ENCODE measurements at regions not wholly inside any gene's neighbourhood (a gene's known extent, or its start where the extent isn't known, plus 50 kb on each side); places are given as distances from the start of the nearest gene placed in this dataset.

DNA sequence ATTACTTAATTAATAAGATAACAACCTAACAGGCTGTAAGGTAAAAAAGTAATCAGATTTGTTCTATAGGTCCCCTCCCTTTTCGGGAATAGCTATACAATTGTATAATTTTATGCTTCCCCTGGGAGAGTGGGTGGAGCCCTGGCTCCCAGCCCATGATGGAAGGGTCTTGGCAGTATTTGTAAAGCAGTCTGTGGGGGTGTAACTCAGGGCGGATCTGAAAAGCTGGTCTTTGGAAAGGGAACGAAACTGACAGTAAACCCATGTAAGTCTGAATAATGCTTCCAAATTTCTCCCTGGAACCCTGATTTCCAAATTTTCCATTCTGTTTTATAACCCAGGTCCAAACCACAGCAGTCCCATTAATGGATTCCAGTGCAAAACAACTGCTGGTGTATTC, 110.4 kb downstream of the DAD1 start:
- FAIRE-seq (no peak), DNase-seq (ENCODE audit: low spot score) (no peak)

DNA sequence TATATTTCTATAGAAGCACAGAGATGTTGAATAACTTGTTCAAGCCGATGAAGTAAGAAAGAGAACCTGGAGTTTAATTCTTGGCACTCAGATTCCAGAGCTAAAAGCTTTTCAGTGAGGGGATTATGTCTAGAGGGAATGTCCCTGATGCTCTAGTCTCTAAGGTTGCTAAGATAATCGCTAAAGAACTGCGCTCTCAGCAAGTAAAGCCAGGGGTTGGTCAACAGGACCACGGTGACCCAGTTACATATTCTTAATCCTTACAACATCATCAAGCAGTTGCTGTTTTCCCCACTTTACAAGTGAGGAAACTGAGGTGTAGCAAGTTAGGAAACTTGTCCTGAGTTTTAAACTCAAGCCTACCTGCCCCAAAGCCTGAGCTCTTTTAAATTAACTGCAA, 110.8 kb downstream of the DAD1 start:
- FAIRE-seq (no peak), DNase-seq (ENCODE audit: low spot score) (no peak)

- DNase-seq (ENCODE audit: low spot score) (no peak), FAIRE-seq (no peak)
Measured at GRCh38 chr14:22477569-22478194, 111.3 kb downstream of the DAD1 start.

DNA sequence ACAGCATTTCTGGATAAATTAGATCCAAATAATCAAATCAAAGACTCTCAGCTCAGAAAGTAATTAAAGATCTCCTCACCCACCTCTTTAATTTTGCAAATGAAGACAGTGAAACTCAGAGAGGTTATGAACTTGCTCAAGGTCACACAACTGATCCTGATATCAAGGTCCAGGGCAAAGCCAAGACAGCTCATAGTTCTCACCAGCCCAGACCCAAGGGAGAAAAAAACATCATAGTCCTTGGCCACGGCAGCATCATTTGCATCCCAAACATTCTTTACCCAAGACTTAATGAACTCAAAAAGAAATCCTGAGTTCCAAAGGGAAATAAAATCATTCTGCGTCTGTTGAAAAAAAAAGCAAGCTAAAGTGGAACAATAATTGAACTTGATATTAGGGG, 112.1 kb downstream of the DAD1 start:
- FAIRE-seq: no peak

DNA sequence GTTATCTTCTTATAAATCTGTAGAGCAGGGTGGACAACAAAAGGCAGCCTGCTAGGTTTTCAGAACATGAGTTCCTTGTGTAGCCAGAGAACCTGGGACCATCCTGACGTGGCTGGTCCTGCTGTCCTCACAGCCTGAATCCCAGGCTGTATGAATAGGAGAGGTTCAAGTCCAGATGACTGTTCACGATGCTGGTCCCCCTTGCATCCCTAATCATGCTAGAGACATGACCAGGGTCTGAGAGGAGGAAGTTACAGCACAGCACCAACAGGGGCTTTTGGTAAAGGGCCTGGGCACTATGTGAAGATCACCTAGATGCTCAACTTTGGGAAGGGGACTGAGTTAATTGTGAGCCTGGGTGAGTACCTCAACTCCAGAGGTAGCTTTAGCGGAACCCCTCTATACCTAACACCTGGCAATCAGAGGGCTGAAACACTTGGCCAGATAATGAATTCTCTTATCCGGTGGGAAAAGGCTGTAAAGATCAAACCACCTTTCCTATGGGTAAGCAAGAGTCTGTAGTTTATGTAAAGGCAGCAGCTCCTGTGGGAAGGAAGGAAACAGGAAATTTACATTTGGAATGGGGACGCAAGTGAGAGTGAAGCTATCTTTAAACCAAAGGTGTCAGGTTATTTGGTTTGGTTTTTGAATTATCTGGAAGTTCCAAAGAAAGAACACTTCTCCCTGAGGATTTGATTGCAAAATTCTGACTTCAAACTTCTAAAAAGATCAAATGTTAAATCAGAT, 112.8 kb downstream of the DAD1 start:
- FAIRE-seq (no peak), DNase-seq (ENCODE audit: low spot score) (no peak)

More for the DNA sequence above, 112.1 kb downstream of the DAD1 start:
- DNase-seq (ENCODE audit: low spot score): no peak

GRCh38 chr14:22475381-22475780, 113.6 kb downstream of the DAD1 start:
- no peak for DNase-seq (ENCODE audit: low spot score)
- FAIRE-seq: no peak

- FAIRE-seq (no peak), DNase-seq (ENCODE audit: low spot score) (no peak)
Measured at GRCh38 chr14:22474730-22475351, 114.2 kb downstream of the DAD1 start.

DNA sequence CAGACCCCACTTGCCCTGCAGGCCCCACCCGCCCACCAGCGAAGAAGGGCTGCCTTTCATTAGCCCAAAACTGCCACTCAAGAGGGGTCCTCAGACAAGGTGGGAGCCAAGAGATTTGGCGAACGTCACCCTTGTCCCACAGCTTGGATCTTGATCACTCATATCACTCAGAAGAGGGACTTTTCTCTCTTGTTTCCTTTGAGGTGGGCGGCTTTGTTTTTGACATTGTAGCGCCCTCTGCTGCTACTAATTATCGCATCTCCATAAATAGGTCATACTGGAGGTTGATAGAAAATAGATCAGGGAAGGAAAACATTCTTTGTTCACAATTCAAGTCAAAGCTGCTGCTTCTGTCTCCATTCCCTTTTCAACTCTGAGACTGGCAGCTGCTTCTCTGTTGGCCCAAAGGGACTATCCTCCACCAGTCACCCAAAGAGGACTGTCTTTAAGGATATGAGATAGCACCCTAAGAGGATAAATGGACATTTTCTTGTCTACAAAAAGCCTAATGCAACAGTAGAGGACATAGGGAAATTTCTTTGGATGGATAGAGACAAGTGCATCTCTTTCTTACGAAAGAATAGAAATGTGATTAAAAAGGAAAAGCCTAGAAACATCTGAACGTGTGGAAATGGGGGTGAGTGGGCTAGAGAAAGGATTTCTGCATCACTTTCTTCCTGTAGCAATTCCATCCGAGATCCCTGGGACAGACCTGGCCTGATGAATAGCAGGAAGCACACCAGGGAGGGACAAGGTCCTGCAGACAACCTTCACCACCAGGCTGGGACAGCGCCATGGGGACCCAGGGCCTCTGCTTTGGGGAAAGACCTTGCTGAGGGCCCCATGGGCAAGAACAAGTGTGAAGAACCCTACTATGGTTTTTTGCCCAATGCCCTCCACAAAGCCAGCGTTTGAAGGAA, 115.8 kb downstream of the DAD1 start:
- FAIRE-seq: no peak
- DNase-seq (ENCODE audit: low spot score): peak; percentile 25

DNA sequence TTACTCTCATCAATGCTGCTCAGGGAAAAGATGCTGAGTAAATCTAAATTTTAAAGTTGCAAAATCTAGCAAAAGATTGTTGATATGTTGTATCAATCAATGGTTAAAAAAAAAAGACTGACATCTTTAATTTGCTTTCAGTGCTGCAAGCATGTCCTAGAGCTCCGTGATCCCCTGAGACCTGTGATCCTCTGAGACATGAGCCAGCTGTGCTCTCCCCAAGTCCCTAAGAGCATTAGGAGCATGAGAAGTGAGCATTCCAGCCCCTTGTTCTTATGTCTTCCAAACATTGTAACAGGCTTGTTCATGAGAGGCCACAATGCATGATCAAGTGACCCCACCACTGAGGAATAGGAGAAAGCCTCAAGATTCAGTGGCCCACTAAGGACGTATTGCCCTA, 116.6 kb downstream of the DAD1 start:
- no peak for FAIRE-seq
- no peak for DNase-seq (ENCODE audit: low spot score)

GRCh38 chr14:22471545-22472121, 117.4 kb downstream of the DAD1 start:
- FAIRE-seq: no peak
- peak; percentile 34 for DNase-seq (ENCODE audit: low spot score)

DNA sequence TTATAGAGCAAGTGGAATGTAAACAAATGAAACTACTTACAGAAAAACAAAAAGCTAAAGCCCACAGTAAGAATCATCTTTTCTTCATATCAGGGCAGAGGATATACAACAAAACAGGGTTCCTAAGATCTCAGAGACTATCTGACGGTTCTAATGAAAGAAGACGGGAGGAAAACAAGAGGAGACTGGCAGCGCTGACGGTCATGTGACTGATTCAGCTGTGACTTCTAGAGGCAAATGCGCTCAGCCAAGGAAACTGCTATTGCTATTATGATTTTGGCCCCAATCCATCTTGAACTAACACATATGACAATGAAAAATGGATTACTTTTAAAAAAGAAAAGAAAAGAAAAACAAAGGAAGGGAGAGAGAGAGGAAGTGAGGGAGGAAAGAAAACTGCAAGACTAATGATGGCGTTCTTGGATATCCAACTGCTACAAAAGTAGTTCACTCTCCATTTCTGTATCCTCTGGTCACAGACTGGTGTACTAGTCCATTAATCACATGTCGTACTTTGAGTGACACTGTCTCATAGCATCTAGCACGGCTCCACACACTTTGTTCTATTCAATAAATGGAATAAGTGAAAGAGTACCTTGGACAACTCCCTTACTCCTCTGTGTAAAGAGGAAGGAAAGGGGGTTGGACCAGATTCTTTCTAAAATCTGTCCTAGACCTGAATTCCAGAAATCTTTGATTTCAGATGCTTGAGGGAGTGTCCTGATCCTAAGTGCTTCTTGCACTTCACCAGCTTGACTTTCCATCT, 119.3 kb downstream of the DAD1 start:
- no peak for DNase-seq (ENCODE audit: low spot score)
- FAIRE-seq: no peak

DNA sequence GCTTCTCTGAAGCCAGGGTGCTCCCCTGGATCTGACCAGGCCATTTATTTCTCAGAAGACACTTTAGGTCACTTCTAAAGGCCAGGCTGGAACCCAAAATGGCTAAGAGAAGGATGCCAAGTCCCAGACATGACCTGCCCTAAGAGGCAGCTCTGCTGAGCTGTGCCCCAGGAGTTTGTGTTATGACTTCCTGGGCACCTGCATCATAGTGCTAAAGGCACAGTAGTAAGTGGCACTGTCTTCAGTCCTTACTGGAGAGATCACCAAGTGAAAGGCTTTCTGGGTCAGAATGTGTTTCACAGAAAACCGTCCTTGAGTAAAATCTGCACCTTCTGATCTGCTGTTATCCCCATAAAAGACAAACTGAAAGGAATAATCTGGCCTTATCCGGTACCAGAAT, 120.2 kb downstream of the DAD1 start:
- FAIRE-seq: no peak
- no peak for DNase-seq (ENCODE audit: low spot score)

GRCh38 chr14:22466491-22466890, 122.5 kb downstream of the DAD1 start:
- no peak for FAIRE-seq

GRCh38 chr14:22465201-22465840, 123.7 kb downstream of the DAD1 start:
- DNase-seq (ENCODE audit: low spot score) (no peak), FAIRE-seq (no peak)

More at GRCh38 chr14:22466491-22466890, 122.5 kb downstream of the DAD1 start:
- no peak for DNase-seq (ENCODE audit: low spot score)

DNA sequence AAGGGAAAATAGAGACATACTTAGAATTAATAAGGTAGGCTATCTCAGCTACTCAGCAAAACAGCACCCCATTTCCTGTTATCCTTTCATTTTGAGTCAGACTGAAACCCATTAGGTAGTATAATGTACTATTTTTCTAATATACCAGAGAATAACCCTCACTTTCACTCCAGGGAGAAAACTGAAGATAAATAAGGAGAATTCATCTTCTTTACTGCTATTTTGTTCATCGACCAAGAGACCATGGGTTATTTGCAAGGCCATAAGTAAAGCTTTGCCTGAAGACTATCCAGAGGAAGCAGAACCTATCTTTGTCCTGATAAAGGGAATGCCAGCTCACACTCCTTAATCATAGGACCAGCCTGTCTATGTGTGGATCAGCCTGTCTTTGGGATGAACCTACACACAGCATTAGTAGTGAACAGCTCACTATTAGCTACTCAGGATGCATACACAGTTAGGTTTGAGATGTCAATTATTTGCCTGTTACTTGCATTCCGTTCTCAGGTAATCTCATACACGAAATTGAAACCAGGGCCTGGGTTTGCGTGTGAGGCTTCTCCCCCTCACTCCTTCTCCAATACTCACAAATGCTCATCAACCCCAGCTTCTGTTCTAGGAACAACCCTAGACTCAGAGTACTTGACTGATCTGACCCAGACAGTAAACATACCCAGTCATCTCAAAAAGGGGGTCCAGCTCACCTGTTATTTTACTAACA, 124.4 kb downstream of the DAD1 start:
- no peak for DNase-seq (ENCODE audit: low spot score)
- FAIRE-seq: peak; percentile 32

- no peak for DNase-seq (ENCODE audit: low spot score)
- no peak for FAIRE-seq
Measured at GRCh38 chr14:22463763-22464173, 125.3 kb downstream of the DAD1 start.

DNA sequence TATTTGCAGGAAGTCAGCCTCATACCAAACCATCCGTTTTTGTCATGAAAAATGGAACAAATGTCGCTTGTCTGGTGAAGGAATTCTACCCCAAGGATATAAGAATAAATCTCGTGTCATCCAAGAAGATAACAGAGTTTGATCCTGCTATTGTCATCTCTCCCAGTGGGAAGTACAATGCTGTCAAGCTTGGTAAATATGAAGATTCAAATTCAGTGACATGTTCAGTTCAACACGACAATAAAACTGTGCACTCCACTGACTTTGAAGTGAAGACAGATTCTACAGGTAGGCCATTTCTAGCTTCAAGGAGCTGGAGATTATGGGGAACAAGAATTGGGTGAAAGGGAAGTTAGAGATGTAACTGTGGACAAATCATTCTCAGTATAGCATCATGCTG, 126.1 kb downstream of the DAD1 start:
- DNase-seq (ENCODE audit: low spot score): no peak
- no peak for FAIRE-seq

- no peak for DNase-seq (ENCODE audit: low spot score)
- FAIRE-seq: no peak
Measured at GRCh38 chr14:22460461-22461195, 128.4 kb downstream of the DAD1 start.

GRCh38 chr14:22458737-22459136, 130.3 kb downstream of the DAD1 start:
- DNase-seq (ENCODE audit: low spot score): no peak
- FAIRE-seq: no peak
